GM19238 (cell line): ENCODE measurements at regions not wholly inside any gene's neighbourhood (a gene's known extent, or its start where the extent isn't known, plus 50 kb on each side); places are given as distances from the start of the nearest gene placed in this dataset.
"Not testable (repeated sequence)": the region's sequence is repeated elsewhere in the genome, so short reads cannot be mapped to it uniquely, and the experiment has no call there.

Source experiments
- DNase-seq: peaks from one replicate; pipeline ENCODE4 v3.0.0; 2011; ENCODE audit warnings: low spot score; ENCODE audit not compliant: insufficient read length

DNA sequence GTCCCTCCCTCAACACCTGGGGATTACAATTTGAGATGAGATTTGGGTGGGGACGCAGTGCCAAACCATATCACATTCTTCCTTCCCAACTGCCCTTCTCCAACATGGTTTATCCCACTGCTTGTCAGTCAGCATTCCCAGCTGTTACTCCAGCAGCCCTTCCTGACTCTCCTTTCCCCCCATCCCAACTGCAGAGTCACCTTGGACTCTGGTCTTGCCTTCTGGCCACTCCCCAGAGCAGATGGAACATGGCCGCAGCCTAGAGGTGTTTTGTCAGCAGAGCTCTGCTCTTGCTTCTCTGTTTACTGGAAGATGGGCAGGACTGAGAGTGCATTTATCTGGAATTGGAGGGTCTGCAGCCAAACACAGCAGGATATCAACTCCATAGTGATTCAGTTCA is 51.2 kb upstream of the MEX3C start:
- DNase-seq = no peak

DNA sequence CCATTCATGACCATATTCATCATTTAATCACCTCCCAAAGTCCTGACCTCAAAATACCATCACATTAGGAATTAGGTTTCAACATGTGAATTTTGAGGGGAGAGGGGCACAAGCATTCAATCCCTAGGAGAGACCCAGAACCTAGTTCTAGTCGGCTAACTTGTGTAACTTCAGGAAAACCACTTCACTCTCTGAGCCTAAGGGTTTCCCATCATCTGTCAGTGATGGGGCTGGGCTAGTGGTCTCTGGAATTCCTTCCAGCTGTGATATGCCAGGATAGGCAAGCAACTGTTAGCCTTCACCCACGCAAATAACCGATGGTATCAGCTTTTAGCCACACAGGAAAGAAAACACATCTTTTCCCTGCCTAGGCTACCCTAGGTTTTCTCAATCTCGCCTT is 52.5 kb upstream of the MEX3C start:
- DNase-seq = no peak

DNA sequence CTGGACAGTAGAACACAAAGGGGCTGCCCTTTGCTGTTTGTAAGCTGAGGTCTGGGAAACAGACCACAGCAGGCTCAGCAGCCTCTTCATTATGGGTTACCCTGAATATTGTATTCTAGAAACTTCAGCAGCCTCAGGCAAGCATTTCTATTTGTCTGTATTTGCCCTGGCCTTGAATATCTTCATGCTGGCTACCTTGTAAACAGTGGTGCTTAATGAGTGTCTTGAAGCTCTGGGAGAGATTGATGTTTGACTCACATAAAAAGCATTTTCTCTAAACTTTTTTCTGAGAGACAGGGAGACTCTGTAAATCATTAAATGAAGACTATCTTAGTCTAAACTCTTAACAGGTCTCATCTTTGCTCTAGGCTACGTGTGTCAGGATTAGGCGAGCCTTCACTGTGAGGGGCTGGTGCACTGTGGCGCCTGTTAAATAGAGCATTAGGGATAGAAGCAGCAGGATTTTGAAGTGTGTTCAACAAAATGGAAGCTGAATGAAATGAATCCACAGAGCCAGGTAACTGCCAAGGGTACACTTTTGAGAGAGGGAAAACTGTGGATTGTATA is 53.1 kb upstream of the MEX3C start:
- no peak for DNase-seq

DNA sequence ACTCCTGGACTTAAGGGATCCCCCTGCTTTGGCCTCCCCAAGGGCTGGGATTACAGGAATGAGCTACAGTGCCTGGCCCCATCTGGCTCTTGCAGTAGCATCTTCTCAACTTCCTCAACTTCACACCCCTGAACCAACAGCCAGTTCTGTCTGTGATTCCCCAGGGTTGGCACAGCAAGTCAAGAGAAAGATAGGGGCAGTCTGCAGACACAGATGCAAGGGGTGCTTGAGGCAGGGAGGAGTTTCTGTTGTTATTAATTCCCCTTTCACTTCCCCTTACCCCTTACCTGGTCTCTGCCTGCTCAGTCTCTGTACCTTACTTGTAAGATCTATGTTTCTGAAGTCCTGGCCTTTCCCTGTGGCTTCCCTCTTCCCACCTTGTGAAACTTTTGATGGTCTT is 54.1 kb upstream of the MEX3C start:
- DNase-seq = peak; percentile 17

DNA sequence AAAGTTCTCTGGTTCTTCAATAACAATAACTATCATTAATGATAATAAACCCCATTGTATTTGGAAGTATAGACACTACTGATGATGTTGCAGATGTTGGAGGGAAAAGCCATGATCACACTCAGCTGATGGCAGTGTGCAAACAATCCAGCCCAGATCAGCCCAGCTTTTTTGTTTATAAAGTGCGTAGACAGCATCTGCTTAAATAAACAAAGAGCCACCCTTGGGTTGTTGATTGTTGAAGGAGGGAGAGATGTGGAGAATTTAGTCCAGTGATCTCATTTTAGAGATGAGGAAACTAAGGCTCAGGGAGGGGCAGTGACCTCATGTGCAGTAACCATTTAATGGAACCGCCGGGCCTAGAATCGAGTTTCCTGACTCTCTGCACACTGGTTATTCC is 56.0 kb upstream of the MEX3C start:
- no peak for DNase-seq

DNA sequence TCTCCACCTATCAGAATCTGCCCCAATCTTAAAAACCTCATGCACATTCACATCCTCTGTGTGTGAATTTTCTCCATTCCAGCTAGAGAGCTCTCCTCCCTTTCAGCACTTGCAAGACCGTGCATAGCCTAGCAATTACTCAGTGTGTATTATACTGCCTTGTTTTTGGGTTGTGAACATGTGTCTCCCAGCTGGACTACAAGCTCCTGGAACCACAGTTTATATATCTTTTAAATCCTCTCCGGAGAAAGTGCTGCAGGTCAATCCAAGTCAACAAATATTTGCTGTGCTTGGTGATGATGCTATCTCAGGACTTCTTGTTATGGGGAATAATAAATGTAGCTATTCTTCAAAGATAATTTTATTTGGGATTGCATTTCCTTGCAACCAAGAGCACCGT is 58.2 kb upstream of the MEX3C start:
- DNase-seq = no peak

DNA sequence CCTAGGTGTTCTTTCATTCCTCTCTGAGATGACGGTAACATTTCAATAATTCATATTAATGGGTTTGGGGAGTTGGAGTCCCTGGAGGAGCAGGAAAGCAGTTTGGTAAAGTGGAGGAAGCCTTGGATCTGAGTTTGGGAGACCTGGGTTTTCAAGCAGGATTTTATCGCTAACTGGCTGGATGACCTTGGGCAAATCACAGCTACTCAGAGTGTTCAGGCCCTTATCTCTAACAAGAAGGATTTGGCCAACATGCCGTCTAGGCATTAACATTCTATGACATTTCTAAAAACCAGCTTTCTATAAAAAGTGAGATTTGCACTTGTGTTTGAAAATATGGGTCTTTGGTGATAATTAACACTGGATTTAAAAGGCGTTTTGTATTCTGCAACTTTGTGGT is 59.7 kb upstream of the MEX3C start:
- DNase-seq = no peak

DNA sequence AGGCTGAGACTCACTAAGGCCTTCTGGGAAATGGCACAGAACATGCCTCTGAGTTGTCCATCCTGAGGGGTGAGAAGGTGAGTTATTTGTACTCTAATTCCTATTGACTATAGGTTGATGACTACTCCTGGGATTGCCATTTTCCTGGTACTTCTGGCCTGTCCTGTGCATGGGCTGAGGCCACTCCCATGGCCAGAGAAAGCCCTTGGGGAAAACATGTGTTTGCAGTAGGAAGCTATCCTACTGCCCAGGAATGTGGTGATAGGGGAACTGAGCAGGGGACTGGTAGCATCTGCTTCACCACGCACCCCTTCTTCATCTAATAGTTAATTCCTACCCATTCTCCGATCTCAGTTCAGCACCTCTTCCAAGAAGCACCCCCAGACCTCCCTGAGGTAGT is 62.6 kb upstream of the MEX3C start:
- DNase-seq = no peak

DNA sequence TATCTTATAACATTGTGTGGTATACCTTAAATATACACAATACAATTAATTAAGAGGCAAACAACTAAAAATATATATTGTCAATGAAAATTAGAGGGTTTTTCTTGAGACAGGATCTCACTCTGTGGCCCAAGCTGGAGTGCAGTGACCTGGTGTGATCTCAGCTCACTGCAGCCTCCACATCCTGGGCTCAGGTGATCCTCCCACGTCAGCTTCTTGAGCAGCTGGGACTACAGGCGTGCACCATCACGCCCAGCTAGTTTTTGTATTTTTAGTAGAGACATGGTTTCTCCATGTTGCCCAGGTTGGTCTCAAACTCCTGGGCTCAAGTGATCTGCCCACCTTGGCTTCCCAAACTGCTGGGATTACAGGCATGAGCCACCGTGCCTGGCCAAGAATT is 68.6 kb upstream of the MEX3C start:
- not testable (repeated sequence) for DNase-seq

DNA sequence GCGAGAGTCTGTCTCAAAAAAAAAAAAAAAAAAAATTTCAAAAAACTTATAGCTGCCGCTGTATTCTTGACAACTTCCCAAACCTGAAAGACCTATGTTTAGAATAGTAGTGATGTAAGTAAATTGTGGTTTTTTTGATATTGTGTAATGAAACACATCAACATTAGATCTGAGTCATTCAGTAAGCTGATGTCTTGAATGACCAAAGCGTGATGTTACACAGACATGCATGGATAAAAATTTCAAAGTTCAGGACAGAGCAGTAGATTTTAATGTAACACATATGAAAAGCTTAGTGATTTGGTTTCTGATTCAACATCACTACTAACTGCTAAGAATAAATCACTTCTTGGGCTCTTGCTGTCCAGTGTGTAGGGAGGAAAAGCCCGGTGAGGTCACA is 69.3 kb upstream of the MEX3C start:
- DNase-seq = no peak

DNA sequence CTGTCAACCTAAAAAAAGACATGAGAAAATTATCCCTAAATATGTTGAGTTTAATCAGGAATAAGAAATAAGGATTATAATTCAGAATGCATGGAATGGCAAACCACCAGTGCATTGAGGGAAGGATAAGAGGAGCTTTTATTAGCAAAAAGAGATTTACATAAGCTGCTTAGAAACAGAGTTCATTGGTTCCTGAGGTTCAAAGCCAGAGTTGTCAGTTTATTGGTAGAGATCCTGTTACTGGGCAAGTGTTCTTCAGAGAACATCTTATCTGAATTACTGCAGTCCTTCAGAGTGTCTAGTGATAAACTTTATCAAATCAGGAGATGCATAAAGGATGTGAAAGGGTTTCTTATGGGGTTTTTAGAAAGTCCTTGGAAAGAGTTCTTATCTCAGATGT is 76.0 kb upstream of the MEX3C start:
- no peak for DNase-seq

DNA sequence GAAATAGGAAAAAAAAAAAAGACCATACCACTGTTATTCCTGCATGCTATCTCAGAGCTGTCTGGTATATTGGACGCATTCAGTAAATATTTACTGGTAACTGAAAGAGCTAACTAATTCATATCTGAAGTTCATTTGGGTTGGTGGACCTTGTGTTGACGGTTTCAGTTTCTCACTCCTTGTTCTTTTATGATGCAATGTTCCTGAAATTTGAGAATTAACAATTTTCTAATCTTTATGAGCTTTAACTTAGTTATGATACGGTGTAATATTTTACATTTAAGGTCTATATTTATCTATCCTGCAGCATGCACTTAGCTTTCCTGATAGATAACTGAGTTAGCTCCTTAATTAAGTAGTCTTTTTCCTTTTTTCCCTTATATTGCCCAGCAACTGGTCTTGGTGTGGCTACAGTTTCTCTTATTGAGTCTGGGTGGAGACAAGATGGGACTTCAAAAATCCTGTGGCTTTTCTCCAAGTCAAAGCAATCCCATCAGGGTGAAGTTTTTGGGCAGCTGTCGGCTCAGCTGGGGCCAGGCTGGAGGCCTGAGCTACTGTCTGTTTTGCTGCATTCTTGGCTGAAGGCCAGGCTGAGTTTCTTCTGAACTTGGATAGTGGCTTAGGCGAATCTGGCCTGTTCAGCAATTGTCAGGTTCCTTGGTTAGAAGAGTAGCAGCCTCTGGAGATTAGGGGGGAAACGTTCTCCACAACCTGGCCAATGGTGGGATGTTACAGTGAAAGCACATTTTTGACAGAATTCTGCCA is 78.4 kb upstream of the MEX3C start:
- no peak for DNase-seq

DNA sequence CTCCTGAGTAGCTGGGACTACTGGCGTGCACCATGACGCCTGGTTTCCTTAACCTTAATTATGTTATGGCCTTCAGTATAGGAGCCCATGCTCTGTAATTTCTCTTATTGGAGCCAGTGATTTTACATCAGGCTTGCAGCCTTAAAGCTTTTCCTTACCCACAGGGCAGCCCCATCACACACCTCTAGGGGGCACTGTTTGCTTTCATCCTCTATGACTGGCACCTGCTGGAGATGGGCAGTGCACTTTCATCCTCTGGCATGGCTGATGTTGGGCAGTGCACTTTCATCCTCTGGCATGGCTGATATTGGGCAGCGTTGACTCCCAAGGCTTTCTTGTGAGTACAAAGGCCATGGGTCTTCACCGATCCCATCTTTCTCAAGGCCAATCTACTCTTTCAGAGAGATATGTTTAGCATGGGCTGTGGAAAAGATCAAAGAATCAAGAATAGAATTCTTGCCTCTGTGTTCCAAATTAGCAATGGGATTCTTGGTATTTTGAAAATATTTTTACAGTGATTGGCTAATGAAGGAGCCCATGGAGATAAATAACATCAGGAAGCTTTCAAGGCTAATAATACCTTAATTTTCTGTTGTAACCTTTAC is 80.7 kb upstream of the MEX3C start:
- no peak for DNase-seq

DNA sequence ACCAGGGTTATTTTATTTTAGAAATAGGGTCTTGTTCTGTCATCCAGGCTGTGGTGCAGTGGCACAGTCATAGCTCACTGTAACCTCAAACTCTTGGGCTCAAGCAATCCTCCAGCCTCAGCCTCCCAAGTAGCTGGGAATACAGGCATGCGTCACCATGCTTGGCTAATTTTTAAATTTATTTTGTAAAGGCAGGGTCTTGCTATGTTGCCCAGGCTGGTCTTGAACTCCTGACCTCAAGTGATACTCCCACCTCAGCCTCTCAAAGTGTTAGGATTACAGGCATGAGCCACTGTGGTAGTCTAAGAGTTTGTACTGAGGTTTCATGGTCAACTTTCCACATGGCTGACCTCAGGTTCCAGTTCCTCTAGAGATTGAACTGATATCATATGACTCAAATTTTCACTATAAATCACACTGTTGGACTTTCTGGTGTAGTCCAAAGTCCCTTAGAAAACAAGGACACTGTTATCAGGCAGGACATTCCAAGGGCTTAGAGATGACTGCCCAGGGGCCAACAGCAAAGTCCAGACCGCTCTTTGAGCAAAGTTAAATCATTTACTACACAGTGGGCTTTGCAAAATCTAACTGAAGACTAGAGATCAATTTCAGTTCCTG is 82.0 kb upstream of the MEX3C start:
- no peak for DNase-seq

DNA sequence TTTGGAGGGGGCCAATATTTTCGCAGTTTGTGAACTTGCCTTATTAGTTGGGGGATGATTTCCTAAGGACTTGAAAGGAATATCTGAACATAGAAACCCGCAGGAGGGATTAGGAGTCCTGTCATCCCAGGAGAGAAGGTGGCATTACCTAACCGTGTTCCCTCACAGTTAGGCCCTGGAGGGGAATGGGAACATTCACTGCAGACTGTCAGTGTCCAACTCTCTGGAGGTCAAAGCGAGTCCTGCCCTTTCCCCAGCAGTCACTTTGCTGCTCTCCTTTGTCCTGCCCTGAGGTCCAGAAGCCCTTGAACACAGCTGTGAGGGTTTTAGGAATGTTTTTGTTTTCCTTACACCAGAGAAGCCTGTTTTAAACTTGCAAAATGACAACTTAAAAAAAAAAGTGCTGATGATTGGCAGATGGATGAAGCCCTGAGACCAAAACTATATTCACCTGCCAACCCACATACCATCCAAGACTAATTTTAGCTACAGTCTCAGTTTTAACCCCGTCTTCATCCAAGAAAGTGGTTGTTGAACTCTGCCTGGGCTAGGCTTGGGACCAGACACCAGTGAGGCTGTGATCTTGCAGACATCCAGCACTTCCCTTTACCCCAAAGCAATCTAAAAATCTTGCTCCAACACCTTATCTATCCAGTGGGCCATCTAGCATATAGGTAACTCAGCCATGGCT is 90.5 kb upstream of the MEX3C start:
- no peak for DNase-seq

DNA sequence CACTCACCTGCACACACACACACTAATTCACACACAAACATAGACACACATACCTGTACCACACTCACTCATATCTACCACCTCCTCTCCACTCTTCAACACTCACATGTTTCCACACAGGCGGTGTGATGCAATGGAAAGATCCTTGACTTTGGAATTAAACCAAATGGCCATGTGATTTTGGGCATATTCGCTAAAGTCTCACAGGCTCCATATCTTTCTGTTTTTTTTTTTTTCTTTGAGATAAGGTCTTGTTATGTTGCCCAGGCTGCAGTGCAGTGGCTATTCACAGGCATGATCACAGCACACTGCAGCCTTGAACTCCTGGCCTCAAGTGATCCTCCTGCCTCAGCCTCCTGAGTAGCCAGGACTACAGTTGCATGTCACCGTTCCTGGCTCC is 91.1 kb upstream of the MEX3C start:
- DNase-seq = no peak

DNA sequence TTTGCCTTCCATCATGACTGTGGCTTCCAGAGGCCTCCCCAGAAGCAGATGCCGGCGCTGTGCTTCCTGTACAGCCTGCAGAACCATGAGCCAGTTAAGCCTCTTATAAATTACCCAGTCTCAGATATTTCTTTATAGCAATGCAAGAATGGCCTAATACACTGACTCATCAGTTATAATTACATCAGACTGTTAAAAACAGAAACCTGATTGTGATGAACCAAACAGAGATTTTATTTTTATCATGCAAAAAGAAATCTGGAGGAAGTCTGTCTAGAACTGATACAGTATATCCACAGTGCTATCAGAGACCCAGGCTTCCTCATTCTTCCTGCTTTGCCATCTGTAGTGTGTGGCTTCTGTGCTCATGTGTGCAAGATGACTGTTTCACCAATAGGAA is 93.4 kb upstream of the MEX3C start:
- no peak for DNase-seq

DNA sequence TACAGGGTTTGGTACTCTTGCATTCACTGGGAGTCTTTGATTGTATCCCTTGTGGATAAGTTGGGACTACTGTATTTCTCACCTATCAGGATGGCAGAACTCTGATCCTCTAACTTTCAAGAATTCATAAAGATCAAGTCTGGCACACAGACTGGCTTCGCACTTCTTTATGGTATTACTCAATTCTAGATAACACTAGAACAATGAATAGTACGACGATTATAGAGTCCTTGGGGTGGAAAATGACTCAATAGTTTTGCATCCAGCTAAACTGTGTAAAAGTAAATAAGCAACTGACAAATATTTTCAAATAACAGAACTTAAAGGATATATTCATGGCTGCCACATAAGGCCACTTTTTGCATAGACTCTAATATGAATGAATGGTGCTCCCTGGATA is 103.4 kb upstream of the MEX3C start:
- DNase-seq = no peak

DNA sequence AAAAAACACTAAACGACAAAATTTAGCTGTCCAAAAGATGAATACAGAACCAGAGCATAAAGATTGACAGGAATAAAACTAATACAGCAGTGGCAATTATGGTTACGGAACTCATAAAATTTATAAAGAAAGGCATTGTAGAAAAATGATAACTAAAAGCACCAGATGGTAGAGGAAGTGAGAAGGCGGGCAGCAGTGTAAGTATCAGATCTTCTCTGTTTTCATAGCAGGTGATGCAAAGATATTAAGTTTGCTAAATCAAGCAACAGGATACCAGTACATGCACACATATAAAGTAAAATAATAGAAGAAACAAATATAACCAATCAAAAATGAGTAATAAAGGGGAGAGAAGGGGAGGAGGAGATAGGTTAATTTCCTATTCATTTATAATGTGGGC is 103.9 kb upstream of the MEX3C start:
- no peak for DNase-seq

DNA sequence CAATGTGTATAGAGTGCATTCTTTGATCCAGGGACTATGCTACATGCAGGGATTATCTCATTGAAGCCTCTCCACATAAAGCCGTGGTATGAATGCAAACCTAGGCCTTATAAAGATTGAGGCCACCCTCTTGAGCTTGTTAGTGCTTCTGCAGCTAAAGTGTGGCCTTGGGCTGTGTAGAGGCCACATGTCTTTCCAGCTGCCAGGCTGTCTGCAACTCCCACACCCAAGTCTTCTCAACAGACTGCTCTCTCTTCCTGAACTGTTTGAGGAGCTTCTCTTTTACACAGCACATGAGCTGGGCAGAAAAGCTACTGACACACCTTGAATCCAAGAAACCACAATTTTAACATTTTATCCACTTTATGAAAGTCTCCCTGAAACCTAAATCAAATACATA is 119.2 kb upstream of the MEX3C start:
- DNase-seq = no peak

DNA sequence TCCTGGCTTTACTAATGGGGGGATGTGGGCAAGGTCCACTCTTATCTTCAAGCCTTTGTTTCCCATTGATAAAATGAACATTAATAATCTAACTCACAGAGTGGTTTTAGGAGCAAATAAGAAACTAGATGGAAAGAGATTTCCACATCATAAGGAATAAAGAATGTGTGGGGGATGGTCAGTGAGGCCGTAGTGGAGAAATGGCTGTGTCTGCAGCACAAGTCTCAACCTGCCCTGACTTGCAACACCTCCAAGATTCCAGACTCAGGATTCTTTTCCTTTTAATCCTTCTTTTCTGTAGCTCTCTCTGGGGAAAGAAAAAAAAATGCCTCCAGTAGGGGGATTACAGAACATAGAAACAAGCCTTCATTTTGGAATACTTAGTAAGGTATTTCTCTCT is 124.2 kb upstream of the MEX3C start:
- DNase-seq = no peak

DNA sequence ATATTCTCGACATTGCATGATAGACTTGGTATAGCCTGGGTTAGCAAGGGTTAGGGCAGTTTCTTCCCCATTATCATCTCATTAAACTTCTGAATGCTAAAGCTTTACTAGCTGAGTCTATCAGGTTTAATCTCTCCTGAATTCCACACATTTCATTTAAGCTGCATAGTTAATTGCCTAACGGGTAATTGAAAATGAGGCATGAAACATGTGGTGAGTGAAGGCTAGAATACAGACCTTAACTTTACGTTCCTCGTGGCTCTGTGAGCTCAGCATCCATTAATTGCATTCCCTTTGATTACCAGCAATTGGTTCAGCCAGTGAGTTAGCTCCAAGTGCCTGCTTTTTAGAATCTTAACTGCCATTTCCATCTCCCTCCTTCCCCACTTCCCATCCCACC is 126.5 kb upstream of the MEX3C start:
- DNase-seq = no peak
